ENCODE measurements at regions not wholly inside any gene's neighbourhood (a gene's known extent, or its start where the extent isn't known, plus 50 kb on each side); places are given as distances from the start of the nearest gene placed in this dataset.

DNA sequence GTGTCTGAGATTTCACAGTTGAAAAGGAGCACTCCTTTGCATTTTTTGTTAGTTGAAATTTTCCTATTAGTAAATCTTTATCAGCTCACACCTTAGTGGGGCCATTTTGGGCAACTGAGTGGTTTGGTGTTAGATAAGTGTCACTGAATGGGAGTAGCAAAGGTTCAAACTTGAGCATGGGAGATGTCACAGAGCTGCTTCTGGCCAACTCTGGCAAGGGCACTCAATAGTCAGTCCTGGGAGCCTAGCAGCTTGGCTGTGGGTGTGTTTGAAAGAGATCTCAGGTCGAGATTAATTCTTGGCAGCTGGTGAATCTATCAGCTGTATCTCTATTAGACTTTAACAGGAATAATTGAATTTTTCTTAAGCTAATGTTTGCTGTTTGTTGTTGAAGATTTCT is 579.3 kb downstream of the EDEM1 start:
- Histone ChIP-seq H4K20me1 (ENCODE audit: low read depth, low read length) (no peaks in the 10 kb centered on the region), H3K9ac (ENCODE audit: low read length) (no peak overlapping the region), H2AFZ (ENCODE audit: low read depth, low read length, severe bottlenecking) (no peak overlapping the region), H3K4me3 (ENCODE audit: insufficient read depth, low read length, poor library complexity, severe bottlenecking) (no peak overlapping the region), H3K36me3 (ENCODE audit: low read length) (no peaks in the 10 kb centered on the region), H3K27ac (ENCODE audit: low read depth, low read length) (no peak overlapping the region), H3K27me3 (ENCODE audit: low read length) (no peaks in the 10 kb centered on the region), H3K4me2 (ENCODE audit: low read depth, low read length, poor library complexity, severe bottlenecking) (no peak overlapping the region), H3F3A (ENCODE audit: insufficient read depth) (no peaks in the 10 kb centered on the region), H3K9me3 (ENCODE audit: insufficient read depth, low read length) (no peaks in the 10 kb centered on the region), H3K9me2 (replicated peaks; ENCODE audit: insufficient read depth, low read length) (no peaks in the 10 kb centered on the region; the same call in 1 of the 2 replicates), H3K79me2 (ENCODE audit: insufficient read depth, low read length) (no peaks in the 10 kb centered on the region)
- TF ChIP-seq EZH2phosphoT487 (conservative IDR thresholded peaks at IDR 0.05; ENCODE audit: low read length): no peak
- TF ChIP-seq, protein P1, sequence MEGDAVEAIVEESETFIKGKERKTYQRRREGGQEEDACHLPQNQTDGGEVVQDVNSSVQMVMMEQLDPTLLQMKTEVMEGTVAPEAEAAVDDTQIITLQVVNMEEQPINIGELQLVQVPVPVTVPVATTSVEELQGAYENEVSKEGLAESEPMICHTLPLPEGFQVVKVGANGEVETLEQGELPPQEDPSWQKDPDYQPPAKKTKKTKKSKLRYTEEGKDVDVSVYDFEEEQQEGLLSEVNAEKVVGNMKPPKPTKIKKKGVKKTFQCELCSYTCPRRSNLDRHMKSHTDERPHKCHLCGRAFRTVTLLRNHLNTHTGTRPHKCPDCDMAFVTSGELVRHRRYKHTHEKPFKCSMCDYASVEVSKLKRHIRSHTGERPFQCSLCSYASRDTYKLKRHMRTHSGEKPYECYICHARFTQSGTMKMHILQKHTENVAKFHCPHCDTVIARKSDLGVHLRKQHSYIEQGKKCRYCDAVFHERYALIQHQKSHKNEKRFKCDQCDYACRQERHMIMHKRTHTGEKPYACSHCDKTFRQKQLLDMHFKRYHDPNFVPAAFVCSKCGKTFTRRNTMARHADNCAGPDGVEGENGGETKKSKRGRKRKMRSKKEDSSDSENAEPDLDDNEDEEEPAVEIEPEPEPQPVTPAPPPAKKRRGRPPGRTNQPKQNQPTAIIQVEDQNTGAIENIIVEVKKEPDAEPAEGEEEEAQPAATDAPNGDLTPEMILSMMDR (IDR thresholded peaks at IDR 0.05; ENCODE audit: insufficient read depth, low read length, poor library complexity, severe bottlenecking): no peak

DNA sequence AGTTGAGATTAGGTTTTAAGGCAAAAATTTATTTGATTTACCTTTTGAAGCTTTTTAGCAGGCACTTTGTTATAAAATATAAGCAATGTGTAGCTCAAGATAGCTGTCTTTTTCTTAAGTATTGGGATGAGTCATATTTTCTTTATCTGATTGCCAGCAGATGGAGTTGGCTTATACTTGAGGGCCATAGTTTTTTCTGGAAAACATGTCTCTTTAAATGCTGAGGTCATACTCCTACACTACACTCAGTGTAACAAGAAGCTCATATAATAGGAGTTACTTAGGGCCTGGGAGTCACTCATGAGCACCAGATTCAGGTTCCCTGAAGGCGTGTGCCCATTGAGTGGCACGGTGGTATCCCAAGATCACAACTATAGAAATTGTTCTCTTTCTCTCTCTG is 579.8 kb downstream of the EDEM1 start:
- Histone ChIP-seq H3K9me3 (ENCODE audit: insufficient read depth, low read length) (no peaks in the 10 kb centered on the region), H3K9me2 (replicated peaks; ENCODE audit: insufficient read depth, low read length) (no peaks in the 10 kb centered on the region; the same call in 1 of the 2 replicates), H2AFZ (ENCODE audit: low read depth, low read length, severe bottlenecking) (no peak overlapping the region), H3K4me3 (ENCODE audit: insufficient read depth, low read length, poor library complexity, severe bottlenecking) (no peak overlapping the region), H4K20me1 (ENCODE audit: low read depth, low read length) (no peaks in the 10 kb centered on the region), H3K79me2 (ENCODE audit: insufficient read depth, low read length) (no peaks in the 10 kb centered on the region), H3K36me3 (ENCODE audit: low read length) (no peaks in the 10 kb centered on the region), H3F3A (ENCODE audit: insufficient read depth) (no peaks in the 10 kb centered on the region), H3K27me3 (ENCODE audit: low read length) (no peaks in the 10 kb centered on the region), H3K4me2 (ENCODE audit: low read depth, low read length, poor library complexity, severe bottlenecking) (no peak overlapping the region), H3K27ac (ENCODE audit: low read depth, low read length) (no peak overlapping the region), H3K9ac (ENCODE audit: low read length) (no peak overlapping the region)
- no peak for TF ChIP-seq EZH2phosphoT487 (conservative IDR thresholded peaks at IDR 0.05; ENCODE audit: low read length)
- TF ChIP-seq, protein P1 (IDR thresholded peaks at IDR 0.05; ENCODE audit: insufficient read depth, low read length, poor library complexity, severe bottlenecking): no peak

GRCh38 chr3:5768281-5768945 is 580.9 kb downstream of the EDEM1 start:
- Histone ChIP-seq H3K4me2 (ENCODE audit: low read depth, low read length, poor library complexity, severe bottlenecking) (no peak overlapping the region), H3K4me3 (ENCODE audit: insufficient read depth, low read length, poor library complexity, severe bottlenecking) (no peak overlapping the region), H4K20me1 (ENCODE audit: low read depth, low read length) (no peaks in the 10 kb centered on the region), H3F3A (ENCODE audit: insufficient read depth) (no peaks in the 10 kb centered on the region), H3K9me2 (replicated peaks; ENCODE audit: insufficient read depth, low read length) (no peaks in the 10 kb centered on the region), H3K27ac (ENCODE audit: low read depth, low read length) (no peak overlapping the region), H3K27me3 (ENCODE audit: low read length) (no peaks in the 10 kb centered on the region), H3K9me3 (ENCODE audit: insufficient read depth, low read length) (no peaks in the 10 kb centered on the region), H3K36me3 (ENCODE audit: low read length) (no peaks in the 10 kb centered on the region), H2AFZ (ENCODE audit: low read depth, low read length, severe bottlenecking) (no peak overlapping the region), H3K9ac (ENCODE audit: low read length) (no peak overlapping the region), H3K79me2 (ENCODE audit: insufficient read depth, low read length) (no peaks in the 10 kb centered on the region)
- no peak for TF ChIP-seq EZH2phosphoT487 (conservative IDR thresholded peaks at IDR 0.05; ENCODE audit: low read length)
- TF ChIP-seq, protein P1 (IDR thresholded peaks at IDR 0.05; ENCODE audit: insufficient read depth, low read length, poor library complexity, severe bottlenecking): no peak
